ENCODE measurements at regions not wholly inside any gene's neighbourhood (a gene's known extent, or its start where the extent isn't known, plus 50 kb on each side); places are given as distances from the start of the nearest gene placed in this dataset.

- H3K4me3 ChIP-seq (ENCODE audit: low read depth, low read length): no peak overlapping the region
- DNase-seq (ENCODE audit: low read depth): no peak
- TF ChIP-seq, protein P1, sequence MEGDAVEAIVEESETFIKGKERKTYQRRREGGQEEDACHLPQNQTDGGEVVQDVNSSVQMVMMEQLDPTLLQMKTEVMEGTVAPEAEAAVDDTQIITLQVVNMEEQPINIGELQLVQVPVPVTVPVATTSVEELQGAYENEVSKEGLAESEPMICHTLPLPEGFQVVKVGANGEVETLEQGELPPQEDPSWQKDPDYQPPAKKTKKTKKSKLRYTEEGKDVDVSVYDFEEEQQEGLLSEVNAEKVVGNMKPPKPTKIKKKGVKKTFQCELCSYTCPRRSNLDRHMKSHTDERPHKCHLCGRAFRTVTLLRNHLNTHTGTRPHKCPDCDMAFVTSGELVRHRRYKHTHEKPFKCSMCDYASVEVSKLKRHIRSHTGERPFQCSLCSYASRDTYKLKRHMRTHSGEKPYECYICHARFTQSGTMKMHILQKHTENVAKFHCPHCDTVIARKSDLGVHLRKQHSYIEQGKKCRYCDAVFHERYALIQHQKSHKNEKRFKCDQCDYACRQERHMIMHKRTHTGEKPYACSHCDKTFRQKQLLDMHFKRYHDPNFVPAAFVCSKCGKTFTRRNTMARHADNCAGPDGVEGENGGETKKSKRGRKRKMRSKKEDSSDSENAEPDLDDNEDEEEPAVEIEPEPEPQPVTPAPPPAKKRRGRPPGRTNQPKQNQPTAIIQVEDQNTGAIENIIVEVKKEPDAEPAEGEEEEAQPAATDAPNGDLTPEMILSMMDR (IDR thresholded peaks at IDR 0.05; ENCODE audit: low read depth, low read length, missing control alignments): no peak
Observed at GRCh38 chr1:234985007-234985370, 143.6 kb downstream of the TOMM20 start.

DNA sequence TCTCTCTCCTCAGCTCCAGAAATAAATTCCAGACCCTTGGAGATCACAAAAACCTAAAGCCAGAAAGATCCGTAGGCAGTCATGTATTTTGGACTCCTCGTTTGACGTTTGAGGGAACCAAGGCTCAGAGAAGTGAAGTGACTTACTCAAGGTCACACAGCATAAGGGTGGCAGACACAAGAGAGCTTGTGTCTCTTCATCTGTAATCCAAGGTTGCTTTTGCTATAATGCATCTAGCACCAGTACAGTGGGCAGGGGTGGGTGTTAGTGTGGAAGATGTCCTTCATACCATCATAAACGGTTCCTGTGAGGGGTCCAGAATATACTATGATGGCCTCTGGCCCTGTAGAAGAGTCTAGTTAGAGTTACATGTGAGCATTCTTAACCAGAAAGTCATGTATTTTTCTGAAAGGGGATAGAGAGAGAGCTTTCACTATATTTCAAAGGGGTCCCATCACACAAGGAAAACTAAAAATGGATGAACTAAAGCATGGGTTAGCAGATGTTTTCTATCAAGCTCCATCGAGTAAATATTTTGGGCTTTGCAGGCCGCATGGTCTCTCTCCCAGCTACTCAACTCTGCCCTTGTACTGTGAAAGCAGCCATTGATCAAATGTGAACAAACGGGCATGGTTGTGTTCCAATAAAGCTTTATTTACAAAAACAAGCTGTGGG is 144.9 kb downstream of the TOMM20 start:
- H3K4me3 ChIP-seq (ENCODE audit: low read depth, low read length): no peak overlapping the region
- TF ChIP-seq, protein P1 (IDR thresholded peaks at IDR 0.05; ENCODE audit: low read depth, low read length, missing control alignments): no peak
- DNase-seq (ENCODE audit: low read depth): no peak

DNA sequence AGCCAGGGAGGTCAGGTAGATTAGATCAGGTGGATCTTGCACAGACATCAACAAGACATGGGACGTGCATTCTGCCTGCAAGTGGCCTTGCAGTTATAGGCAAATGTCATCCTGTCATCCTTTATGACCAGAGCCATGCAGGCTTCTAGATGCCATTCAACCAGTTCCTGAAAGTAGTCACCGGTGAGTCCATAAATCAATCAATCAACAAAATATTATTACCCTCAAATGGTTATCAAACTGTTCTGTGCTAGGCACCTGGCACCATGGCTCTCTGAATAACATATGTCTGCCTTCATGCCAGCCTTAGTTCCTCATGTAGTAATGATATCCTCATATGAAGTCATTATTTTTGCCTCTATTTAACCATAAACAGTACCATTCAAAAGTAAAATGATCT is 146.9 kb downstream of the TOMM20 start:
- TF ChIP-seq, protein P1 (IDR thresholded peaks at IDR 0.05; ENCODE audit: low read depth, low read length, missing control alignments): no peak
- DNase-seq (ENCODE audit: low read depth): no peak
- H3K4me3 ChIP-seq (ENCODE audit: low read depth, low read length): no peak overlapping the region

DNA sequence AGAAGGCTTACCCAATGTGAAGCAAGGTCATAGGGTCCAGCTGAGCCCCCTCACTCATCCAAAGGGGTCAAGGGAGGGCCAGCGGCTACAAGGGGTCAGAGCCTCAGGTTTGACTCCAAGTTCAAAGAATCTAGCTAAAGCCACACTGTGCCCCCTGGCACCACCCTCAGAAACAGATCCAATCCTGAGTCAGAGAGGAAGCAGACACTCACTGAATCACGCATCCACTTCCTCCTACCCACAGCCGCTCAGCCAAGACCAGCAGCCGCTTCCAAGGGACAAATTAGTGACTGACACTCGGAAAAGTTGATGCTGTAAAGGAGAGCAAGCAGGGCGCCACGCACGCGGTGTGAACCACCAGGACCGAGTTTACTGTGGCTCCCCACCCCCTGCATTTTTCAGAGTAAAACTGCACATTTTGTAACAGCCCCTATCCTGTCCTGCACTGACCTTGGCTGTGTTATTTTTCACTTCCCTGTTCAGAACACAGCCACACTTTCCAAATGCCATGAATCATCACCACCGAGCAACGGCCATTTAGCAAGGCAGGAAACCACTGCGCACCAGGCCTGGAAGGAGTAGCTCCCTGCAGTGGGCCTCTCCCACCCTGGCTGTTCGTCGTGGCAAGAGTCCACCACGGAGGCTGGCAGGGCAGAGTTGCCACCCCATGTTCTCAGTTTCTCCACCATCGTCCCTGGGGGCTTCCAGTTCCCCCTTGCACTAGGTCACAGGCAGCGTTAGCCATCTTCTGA is 147.8 kb downstream of the TOMM20 start:
- H3K4me3 ChIP-seq (ENCODE audit: low read depth, low read length): peak overlapping the region; percentile 38
- peak; percentile 77 for DNase-seq (ENCODE audit: low read depth)

DNA sequence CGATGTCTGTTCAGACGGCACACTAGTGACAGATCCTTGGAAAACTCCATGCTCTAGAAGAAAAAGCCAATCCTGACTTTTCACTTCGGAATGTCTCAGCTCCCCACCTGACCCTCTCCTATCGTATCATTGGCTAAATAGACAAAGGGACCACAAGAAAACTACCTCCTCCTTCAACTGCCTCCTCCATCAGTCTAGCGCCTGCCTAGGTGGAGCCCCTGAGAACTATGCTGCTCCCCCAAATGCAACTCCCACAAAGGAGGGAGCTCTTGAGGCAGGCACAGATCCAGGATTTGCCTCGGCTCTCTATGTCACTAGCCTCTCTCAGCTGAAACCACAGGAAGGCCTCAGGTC is 148.4 kb downstream of the TOMM20 start:
- no peak for DNase-seq (ENCODE audit: low read depth)
- peak overlapping the region; percentile 38 for H3K4me3 ChIP-seq (ENCODE audit: low read depth, low read length)
- TF ChIP-seq, protein P1 (IDR thresholded peaks at IDR 0.05; ENCODE audit: low read depth, low read length, missing control alignments): no peak

More for the DNA sequence above, 147.8 kb downstream of the TOMM20 start:
- TF ChIP-seq, protein P1 (IDR thresholded peaks at IDR 0.05; ENCODE audit: low read depth, low read length, missing control alignments): no peak

DNA sequence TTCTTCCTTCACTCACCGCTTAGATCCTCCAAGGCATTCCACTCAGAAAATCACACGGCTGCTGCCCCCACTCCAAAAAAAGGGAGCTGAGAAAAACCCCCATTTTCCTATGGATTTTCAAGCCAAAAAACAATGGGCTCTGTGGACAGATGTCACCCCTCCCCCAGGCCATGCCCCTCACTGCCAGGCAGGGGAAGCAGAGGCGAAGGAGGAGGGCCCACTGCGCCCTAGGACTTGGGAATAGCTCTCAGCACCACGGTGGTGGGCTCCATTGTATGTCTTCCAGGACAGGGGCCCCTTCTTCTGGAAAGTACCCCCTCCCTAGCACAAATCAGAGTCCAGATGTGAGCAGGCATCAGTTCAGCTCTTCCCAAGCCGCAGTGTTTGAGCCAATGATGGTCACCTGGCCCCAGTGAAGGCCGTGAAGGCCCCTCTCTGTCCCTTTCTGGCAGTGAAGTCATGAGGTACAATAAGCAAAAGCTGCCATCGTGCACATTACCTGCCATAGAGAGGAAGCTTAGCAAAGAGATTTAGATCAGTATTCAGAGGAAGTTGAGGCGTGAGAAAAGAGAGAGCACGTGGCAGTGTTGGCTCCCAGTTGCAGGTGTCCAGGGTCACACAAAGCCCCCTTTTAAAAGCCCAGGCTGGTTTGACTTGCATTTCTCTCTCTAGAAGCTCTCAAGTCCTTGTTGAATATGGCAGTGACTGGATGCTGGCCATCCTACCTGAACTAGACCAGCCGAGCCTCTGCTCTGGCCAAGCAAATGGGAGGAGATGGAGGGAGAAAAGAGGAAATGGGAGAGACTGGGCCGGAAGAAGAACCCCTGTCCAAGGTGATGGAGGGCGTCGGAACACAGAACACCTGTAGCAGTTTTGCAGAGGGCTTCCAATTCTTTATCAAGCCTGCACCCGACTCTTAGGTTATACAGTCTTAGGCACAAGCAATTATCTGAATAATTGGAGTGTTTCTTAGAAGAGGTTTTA is 149.0 kb downstream of the TOMM20 start:
- TF ChIP-seq, protein P1 (IDR thresholded peaks at IDR 0.05; ENCODE audit: low read depth, low read length, missing control alignments): no peak
- DNase-seq (ENCODE audit: low read depth): no peak
- H3K4me3 ChIP-seq (ENCODE audit: low read depth, low read length): peak overlapping the region; percentile 38; the same call in 1 of the 2 replicates

Data from GM12864 (cell line).